Activated B cell treated with CpG ODN at 0.5 μM for 24 hours (primary cell): ENCODE measurements at regions not wholly inside any gene's neighbourhood (a gene's known extent, or its start where the extent isn't known, plus 50 kb on each side); places are given as distances from the start of the nearest gene placed in this dataset.

Experiments
- ATAC-seq: fragments of 200-7000 bp; cut with Tn5 transposase; one replicate; pipeline ENCODE4 v1.10.0; 2021; ENCODE audit warnings: low read depth, mild to moderate bottlenecking, moderate library complexity
- CTCF ChIA-PET: fragments of 350-600 bp; sonication (Branson Sonifier 250); formaldehyde crosslinking; loops from one replicate; lab custom pipeline; 2021; ENCODE audit warnings: antibody characterized with exemption; lab: Charles Lee
- POLR2A ChIA-PET: fragments of 350-600 bp; sonication (Branson Sonifier 250); formaldehyde crosslinking; loops from one replicate; lab custom pipeline; 2021; ENCODE audit warnings: antibody characterized with exemption; lab: Charles Lee
- DNase-seq: peaks from one replicate; pipeline ENCODE4 v3.0.0; 2022
- H3K27ac Mint-ChIP-seq: one replicate; pipeline ENCODE4 v1.8.0; 2020; ENCODE audit warnings: mixed read lengths
- H3K27me3 Mint-ChIP-seq: one replicate; pipeline ENCODE4 v1.8.0; 2021; ENCODE audit warnings: mixed read lengths
- H3K36me3 Mint-ChIP-seq: one replicate; pipeline ENCODE4 v1.8.0; 2021; ENCODE audit warnings: low read depth, mixed read lengths
- H3K4me1 Mint-ChIP-seq: one replicate; pipeline ENCODE4 v1.8.0; 2021; ENCODE audit warnings: mixed read lengths
- H3K4me3 Mint-ChIP-seq: one replicate; pipeline ENCODE4 v1.8.0; 2020; ENCODE audit warnings: mild to moderate bottlenecking, mixed read lengths
- H3K9me3 Mint-ChIP-seq: one replicate; pipeline ENCODE4 v1.8.0; 2020; ENCODE audit warnings: mixed read lengths
- CTCF ChIP-seq: fragments of 200-600 bp; IDR thresholded peaks from one replicate; pipeline ENCODE4 v1.8.0; 2022; ENCODE audit warnings: antibody characterized with exemption, mild to moderate bottlenecking
- intact Hi-C: fragments of 100-400 bp; cut with micrococcal nuclease; formaldehyde crosslinking; loops from one replicate; pipeline ENCODE4 v1.15.1; 2024

DNA sequence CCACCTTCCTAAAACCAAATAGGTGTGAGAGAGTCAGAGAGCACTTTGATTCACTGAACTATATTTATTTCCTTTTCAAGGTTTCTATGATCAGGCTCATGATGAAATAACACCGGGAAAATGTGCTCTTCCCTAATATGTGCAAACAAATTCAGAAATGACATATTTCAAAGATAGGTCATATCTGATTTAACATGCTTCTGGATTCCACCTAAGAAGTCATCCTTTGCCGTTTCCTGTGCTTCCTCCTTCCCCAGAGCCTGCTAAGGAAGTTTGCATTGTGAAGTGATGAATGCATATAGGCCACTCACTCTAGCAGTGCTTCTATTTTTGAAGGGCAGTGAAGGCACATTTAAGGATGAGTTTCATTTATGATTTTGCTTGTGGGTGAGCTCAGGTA, 327.6 kb downstream of the TDRD15 start:
- Mint-ChIP-seq H3K9me3 (no peaks in the 10 kb centered on the region), H3K27ac (no peak overlapping the region), H3K4me3 (no peak overlapping the region), H3K36me3 (no peaks in the 10 kb centered on the region), H3K27me3 (no peaks in the 10 kb centered on the region), H3K4me1 (no peaks in the 10 kb centered on the region)
- ATAC-seq: no peak
- intact Hi-C loops: no loop called here
- ChIA-PET POLR2A (no interaction called here), CTCF (no interaction called here)
- TF ChIP-seq CTCF: no peak
- no peak for DNase-seq

- Mint-ChIP-seq H3K4me3 (no peak overlapping the region), H3K4me1 (no peaks in the 10 kb centered on the region), H3K36me3 (no peaks in the 10 kb centered on the region), H3K27ac (no peak overlapping the region), H3K27me3 (no peaks in the 10 kb centered on the region), H3K9me3 (no peaks in the 10 kb centered on the region)
- POLR2A ChIA-PET: no interaction called here
- intact Hi-C loops: no loop called here
- ATAC-seq (no peak), DNase-seq (no peak)
- CTCF ChIA-PET: no interaction called here
- no peak for TF ChIP-seq CTCF
Observed at GRCh38 chr2:21452263-21452662, 328.5 kb downstream of the TDRD15 start.

DNA sequence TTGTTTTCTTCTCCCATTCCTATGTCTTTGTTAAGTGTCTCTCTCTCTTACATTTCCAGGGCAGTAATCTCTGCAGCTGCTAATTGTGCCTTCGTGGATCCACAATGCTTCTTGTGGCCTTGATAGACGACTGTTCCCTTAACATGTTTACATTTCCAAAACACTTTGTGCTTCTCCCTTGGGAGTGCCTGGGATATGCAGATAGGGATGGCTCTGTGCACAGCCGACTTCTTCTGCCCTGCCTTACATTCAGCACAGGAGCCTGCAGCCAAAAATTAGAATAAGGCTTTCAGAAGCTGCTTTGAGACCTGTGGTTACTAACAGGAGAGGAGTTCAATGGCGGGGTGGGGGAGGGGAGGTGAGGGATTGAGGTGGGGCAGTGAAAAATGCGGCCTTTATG, 328.9 kb downstream of the TDRD15 start:
- H3K9me3 Mint-ChIP-seq: no peaks in the 10 kb centered on the region
- no peak for TF ChIP-seq CTCF
- intact Hi-C loops: no loop called here
- no peaks in the 10 kb centered on the region for H3K27me3 Mint-ChIP-seq
- ChIA-PET CTCF (no interaction called here), POLR2A (no interaction called here)
- H3K4me3 Mint-ChIP-seq: no peak overlapping the region
- DNase-seq: no peak
- no peak for ATAC-seq
- no peaks in the 10 kb centered on the region for H3K36me3 Mint-ChIP-seq
- H3K4me1 Mint-ChIP-seq: no peaks in the 10 kb centered on the region
- no peak overlapping the region for H3K27ac Mint-ChIP-seq

DNA sequence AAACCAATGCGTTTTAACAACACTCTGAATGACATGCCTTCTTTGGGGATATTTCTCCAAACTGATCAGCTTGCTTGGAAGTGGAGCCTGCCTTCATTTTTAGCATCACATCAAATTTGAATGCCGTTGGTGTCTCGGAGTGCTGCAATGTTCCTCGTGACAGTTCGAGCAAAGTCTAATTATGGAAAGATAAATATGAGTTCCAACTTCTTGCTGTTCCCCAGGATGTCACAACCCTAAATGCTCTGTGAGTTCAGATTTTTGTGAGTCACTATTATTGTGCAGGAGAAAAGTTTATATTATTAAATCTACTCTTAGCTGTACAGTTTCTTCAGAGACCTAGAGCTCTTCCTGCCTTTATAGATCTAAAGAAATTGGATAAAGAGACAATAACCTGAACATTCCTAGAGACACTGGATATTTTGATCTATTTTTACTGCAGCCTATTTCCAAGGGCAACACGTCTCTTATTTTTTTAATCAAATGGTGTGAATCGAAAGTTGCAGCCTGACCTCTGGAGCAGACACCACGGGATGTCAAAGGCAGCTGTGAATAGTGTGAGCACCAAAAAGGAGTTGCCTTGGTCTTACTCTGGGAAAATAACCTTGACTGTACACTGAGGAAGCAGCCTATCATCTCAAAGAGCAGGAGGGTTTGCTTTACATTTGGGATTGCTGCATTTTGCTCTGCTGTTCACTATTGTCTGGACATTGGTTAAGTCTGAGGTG, 330.1 kb downstream of the TDRD15 start:
- Mint-ChIP-seq H3K4me3 (no peak overlapping the region), H3K9me3 (peaks cover 7% of the 10 kb centered on the region), H3K36me3 (no peaks in the 10 kb centered on the region), H3K4me1 (no peaks in the 10 kb centered on the region), H3K27ac (no peak overlapping the region), H3K27me3 (no peaks in the 10 kb centered on the region)
- ChIA-PET POLR2A (no interaction called here), CTCF (no interaction called here)
- TF ChIP-seq CTCF: no peak
- intact Hi-C loops: no loop called here
- no peak for ATAC-seq
- no peak for DNase-seq

GRCh38 chr2:21454839-21455238, 331.1 kb downstream of the TDRD15 start:
- Mint-ChIP-seq H3K27ac (no peak overlapping the region), H3K36me3 (no peaks in the 10 kb centered on the region), H3K9me3 (peaks cover 7% of the 10 kb centered on the region), H3K4me1 (no peaks in the 10 kb centered on the region), H3K4me3 (no peak overlapping the region), H3K27me3 (no peaks in the 10 kb centered on the region)
- CTCF ChIA-PET: no interaction called here
- intact Hi-C loops: no loop called here
- POLR2A ChIA-PET: no interaction called here
- no peak for ATAC-seq
- DNase-seq: no peak
- TF ChIP-seq CTCF: no peak
